ENCODE measurements at regions not wholly inside any gene's neighbourhood (a gene's known extent, or its start where the extent isn't known, plus 50 kb on each side); places are given as distances from the start of the nearest gene placed in this dataset.
"Not testable (repeated sequence)": the region's sequence is repeated elsewhere in the genome, so short reads cannot be mapped to it uniquely, and the experiment has no call there.

DNA sequence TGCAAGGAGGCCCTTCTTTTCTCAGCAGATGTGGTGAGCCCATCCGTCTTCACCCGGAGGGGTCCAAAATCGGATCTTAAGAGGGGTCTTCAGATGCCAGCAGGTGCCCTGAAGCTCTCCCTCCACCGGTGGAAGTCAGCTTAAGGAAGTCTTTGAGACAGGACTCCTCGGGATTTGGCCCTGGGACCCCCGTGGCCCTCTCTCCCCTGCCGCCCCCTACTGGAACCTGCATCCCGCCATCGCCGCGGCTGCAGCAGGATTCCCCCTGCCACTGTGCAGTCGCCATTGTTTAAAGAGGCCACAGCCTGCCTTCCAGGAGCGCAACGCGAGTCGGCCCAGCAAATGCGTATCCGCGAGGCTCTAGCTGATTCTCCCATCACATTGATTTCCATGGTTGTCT lies 292.5 kb upstream of the ZNF337 start:
- Histone ChIP-seq H3K9me2 (replicated peaks; ENCODE audit: control insufficient read depth, low read length) (no peaks in the 10 kb centered on the region), H4K20me1 (ENCODE audit: control insufficient read depth, insufficient read depth, low read depth, low read length) (no peaks in the 10 kb centered on the region), H3K4me1 (ENCODE audit: control insufficient read depth, low read length) (no peaks in the 10 kb centered on the region), H3K4me2 (ENCODE audit: low read length) (no peak overlapping the region), H3K36me3 (ENCODE audit: control insufficient read depth, low read length) (no peaks in the 10 kb centered on the region), H3K79me2 (ENCODE audit: control insufficient read depth, low read length) (no peaks in the 10 kb centered on the region), H3K4me3 (ENCODE audit: low read length) (no peak overlapping the region), H3F3A (ENCODE audit: control insufficient read depth, insufficient read depth) (no peaks in the 10 kb centered on the region), H3K27me3 (ENCODE audit: control insufficient read depth, low read length) (no peaks in the 10 kb centered on the region), H3K9me3 (ENCODE audit: control insufficient read depth, insufficient read depth, low read length) (no peaks in the 10 kb centered on the region), H3K27ac (ENCODE audit: low read depth, low read length) (no peak overlapping the region)
- no peak for TF ChIP-seq EZH2phosphoT487 (IDR thresholded peaks at IDR 0.05; ENCODE audit: borderline replicate concordance, low read length)
- TF ChIP-seq, protein P1, sequence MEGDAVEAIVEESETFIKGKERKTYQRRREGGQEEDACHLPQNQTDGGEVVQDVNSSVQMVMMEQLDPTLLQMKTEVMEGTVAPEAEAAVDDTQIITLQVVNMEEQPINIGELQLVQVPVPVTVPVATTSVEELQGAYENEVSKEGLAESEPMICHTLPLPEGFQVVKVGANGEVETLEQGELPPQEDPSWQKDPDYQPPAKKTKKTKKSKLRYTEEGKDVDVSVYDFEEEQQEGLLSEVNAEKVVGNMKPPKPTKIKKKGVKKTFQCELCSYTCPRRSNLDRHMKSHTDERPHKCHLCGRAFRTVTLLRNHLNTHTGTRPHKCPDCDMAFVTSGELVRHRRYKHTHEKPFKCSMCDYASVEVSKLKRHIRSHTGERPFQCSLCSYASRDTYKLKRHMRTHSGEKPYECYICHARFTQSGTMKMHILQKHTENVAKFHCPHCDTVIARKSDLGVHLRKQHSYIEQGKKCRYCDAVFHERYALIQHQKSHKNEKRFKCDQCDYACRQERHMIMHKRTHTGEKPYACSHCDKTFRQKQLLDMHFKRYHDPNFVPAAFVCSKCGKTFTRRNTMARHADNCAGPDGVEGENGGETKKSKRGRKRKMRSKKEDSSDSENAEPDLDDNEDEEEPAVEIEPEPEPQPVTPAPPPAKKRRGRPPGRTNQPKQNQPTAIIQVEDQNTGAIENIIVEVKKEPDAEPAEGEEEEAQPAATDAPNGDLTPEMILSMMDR (IDR thresholded peaks at IDR 0.05; ENCODE audit: low read depth, low read length, poor library complexity, severe bottlenecking), result no peak

DNA sequence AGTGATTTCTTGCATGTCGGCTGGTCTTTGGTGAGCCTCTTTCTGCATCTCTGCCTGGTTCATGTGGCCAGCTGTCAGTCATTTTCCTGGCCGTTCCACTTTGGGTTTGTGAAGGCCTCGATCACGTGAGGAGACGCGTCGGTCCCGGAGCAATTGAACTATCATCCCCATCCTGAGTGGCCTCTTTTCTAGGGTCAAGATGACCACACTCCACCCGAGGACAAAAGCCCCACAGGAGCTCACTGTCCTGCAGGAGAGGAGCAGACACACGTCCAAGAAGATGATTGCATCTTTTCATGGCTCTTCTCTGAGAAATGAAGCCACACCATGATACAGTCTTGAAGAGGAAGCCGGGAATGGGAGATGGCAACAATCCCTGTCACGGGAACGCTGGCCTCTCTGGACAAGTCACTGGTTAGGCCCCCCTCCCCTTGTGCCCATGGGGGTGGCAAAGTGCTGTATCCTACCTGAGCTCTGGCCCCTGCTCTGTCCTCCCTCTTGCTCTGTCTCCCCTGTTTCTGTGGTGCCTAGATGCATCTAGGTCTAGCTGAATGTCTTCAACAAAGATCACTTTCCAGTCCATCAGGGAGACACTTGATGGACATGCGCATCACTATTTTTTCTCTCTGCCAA lies 291.4 kb upstream of the ZNF337 start:
- H3K9me2 ChIP-seq (replicated peaks; ENCODE audit: control insufficient read depth, low read length); H3K36me3 ChIP-seq (ENCODE audit: control insufficient read depth, low read length); H3K9me3 ChIP-seq (ENCODE audit: control insufficient read depth, insufficient read depth, low read length); H3K4me3 ChIP-seq (ENCODE audit: low read length); H4K20me1 ChIP-seq (ENCODE audit: control insufficient read depth, insufficient read depth, low read depth, low read length); H3K4me2 ChIP-seq (ENCODE audit: low read length); H3K79me2 ChIP-seq (ENCODE audit: control insufficient read depth, low read length); H3K27ac ChIP-seq (ENCODE audit: low read depth, low read length); H3F3A ChIP-seq (ENCODE audit: control insufficient read depth, insufficient read depth); H3K4me1 ChIP-seq (ENCODE audit: control insufficient read depth, low read length); H3K27me3 ChIP-seq (ENCODE audit: control insufficient read depth, low read length): not testable (repeated sequence)

DNA sequence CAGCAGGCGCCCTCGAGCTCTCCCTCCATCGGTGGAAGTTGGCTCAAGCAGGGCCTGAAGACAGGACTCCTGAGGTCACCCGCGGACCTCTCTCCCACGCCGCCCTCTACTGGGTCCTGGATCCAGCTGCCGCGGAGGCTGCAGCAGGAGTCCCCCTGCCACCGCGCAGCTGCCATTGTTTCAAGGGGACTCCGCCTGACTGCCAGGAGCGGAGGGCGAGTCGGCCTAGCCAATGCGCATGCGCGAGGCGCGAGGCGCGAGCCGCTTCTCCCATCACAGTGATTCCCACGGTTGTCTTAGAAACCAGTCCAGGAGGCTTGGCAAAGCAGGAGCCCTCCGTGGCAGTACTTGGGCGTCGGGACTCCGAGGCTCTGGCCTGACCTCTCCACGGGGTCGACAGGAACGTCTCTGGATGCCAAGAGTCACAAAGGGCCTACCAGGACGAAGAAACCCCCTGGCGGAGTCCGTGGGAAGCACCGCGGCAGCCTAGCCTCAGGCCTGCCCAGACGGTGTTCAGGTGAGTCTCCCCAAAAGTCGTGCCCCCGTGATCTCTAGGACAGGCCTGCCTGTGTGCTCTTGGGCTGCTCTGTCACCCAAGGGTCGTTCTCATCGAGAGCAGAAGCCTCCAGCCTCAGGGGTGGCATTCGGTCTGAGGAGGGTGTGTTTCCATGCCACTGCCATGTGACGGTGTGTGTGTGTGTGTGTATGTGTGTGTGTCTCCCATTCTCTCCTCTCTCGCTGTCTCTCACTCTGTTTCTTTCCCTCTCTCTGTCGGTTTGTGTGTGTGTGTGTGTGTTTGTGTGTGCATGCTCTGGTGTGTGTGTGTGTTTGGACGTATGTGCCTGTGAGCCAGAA lies 290.6 kb upstream of the ZNF337 start:
- peak overlapping the region; percentile 42; the same call in 1 of the 2 replicates for H3K4me2 ChIP-seq (ENCODE audit: low read length)
- H3K27me3 ChIP-seq (ENCODE audit: control insufficient read depth, low read length), result no peaks in the 10 kb centered on the region
- H3K79me2 ChIP-seq (ENCODE audit: control insufficient read depth, low read length), result no peaks in the 10 kb centered on the region
- H3K4me1 ChIP-seq (ENCODE audit: control insufficient read depth, low read length), result no peaks in the 10 kb centered on the region
- no peaks in the 10 kb centered on the region for H3F3A ChIP-seq (ENCODE audit: control insufficient read depth, insufficient read depth)
- H3K9me2 ChIP-seq (replicated peaks; ENCODE audit: control insufficient read depth, low read length), result no peaks in the 10 kb centered on the region
- no peaks in the 10 kb centered on the region for H4K20me1 ChIP-seq (ENCODE audit: control insufficient read depth, insufficient read depth, low read depth, low read length)
- H3K4me3 ChIP-seq (ENCODE audit: low read length), result peak overlapping the region; percentile 51
- H3K9me3 ChIP-seq (ENCODE audit: control insufficient read depth, insufficient read depth, low read length), result no peaks in the 10 kb centered on the region
- H3K36me3 ChIP-seq (ENCODE audit: control insufficient read depth, low read length), result no peaks in the 10 kb centered on the region
- no peak overlapping the region for H3K27ac ChIP-seq (ENCODE audit: low read depth, low read length)
- TF ChIP-seq, protein P1 (IDR thresholded peaks at IDR 0.05; ENCODE audit: low read depth, low read length, poor library complexity, severe bottlenecking), result no peak
- no peak for TF ChIP-seq EZH2phosphoT487 (IDR thresholded peaks at IDR 0.05; ENCODE audit: borderline replicate concordance, low read length)

DNA sequence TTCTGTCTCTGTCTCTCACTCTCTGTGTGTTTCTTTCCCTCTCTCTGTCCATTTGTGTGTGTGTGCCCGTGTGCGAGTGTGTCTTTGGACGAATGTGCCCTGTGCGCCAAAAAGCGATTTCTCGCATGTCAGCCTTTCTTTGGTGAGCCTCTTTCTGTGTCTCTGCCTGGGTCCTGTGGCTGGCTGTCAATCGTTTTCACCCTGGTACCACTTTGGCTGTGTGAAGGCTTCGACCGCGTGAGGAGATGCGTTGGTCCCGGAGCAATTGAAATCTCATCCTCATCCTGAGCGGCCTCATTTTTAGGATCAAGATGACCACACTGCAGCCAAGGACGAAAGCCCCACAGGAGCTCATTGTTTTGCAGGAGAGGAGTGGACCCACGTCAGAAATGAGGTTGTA lies 288.9 kb upstream of the ZNF337 start:
- H4K20me1 ChIP-seq (ENCODE audit: control insufficient read depth, insufficient read depth, low read depth, low read length), result no peaks in the 10 kb centered on the region
- no peak overlapping the region for H3K4me2 ChIP-seq (ENCODE audit: low read length)
- TF ChIP-seq EZH2phosphoT487 (IDR thresholded peaks at IDR 0.05; ENCODE audit: borderline replicate concordance, low read length), result no peak
- TF ChIP-seq, protein P1 (IDR thresholded peaks at IDR 0.05; ENCODE audit: low read depth, low read length, poor library complexity, severe bottlenecking), result no peak
- H3K27ac ChIP-seq (ENCODE audit: low read depth, low read length), result no peak overlapping the region
- no peaks in the 10 kb centered on the region for H3K36me3 ChIP-seq (ENCODE audit: control insufficient read depth, low read length)
- H3K4me1 ChIP-seq (ENCODE audit: control insufficient read depth, low read length), result no peaks in the 10 kb centered on the region
- no peaks in the 10 kb centered on the region for H3K9me2 ChIP-seq (replicated peaks; ENCODE audit: control insufficient read depth, low read length)
- no peaks in the 10 kb centered on the region for H3K79me2 ChIP-seq (ENCODE audit: control insufficient read depth, low read length)
- no peaks in the 10 kb centered on the region for H3K27me3 ChIP-seq (ENCODE audit: control insufficient read depth, low read length)
- no peaks in the 10 kb centered on the region for H3F3A ChIP-seq (ENCODE audit: control insufficient read depth, insufficient read depth)
- no peaks in the 10 kb centered on the region for H3K9me3 ChIP-seq (ENCODE audit: control insufficient read depth, insufficient read depth, low read length)
- H3K4me3 ChIP-seq (ENCODE audit: low read length), result no peak overlapping the region
